22Rv1 (cell line): ENCODE measurements at regions not wholly inside any gene's neighbourhood (a gene's known extent, or its start where the extent isn't known, plus 50 kb on each side); places are given as distances from the start of the nearest gene placed in this dataset.

Experiments
- ZFX ChIP-seq: fragments of 450-650 bp; IDR thresholded peaks from 2 replicates; pipeline ENCODE4 v1.6.1; 2017; ENCODE audit warnings: antibody characterized with exemption, borderline replicate concordance
- TF ChIP-seq, protein P1 (sequence below): fragments of 450-650 bp; IDR thresholded peaks from 2 replicates; pipeline ENCODE4 v1.5.1; 2017; ENCODE audit warnings: mild to moderate bottlenecking

- TF ChIP-seq, protein P1, sequence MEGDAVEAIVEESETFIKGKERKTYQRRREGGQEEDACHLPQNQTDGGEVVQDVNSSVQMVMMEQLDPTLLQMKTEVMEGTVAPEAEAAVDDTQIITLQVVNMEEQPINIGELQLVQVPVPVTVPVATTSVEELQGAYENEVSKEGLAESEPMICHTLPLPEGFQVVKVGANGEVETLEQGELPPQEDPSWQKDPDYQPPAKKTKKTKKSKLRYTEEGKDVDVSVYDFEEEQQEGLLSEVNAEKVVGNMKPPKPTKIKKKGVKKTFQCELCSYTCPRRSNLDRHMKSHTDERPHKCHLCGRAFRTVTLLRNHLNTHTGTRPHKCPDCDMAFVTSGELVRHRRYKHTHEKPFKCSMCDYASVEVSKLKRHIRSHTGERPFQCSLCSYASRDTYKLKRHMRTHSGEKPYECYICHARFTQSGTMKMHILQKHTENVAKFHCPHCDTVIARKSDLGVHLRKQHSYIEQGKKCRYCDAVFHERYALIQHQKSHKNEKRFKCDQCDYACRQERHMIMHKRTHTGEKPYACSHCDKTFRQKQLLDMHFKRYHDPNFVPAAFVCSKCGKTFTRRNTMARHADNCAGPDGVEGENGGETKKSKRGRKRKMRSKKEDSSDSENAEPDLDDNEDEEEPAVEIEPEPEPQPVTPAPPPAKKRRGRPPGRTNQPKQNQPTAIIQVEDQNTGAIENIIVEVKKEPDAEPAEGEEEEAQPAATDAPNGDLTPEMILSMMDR: no peak
- no peak for TF ChIP-seq ZFX
These were observed 81.2 kb upstream of the SULF2 start for GRCh38 chr20:47866480-47866879.
